ENCODE measurements at regions not wholly inside any gene's neighbourhood (a gene's known extent, or its start where the extent isn't known, plus 50 kb on each side); places are given as distances from the start of the nearest gene placed in this dataset.

- Histone ChIP-seq H3K36me3 (replicated peaks in 1 of 2) (no peaks in the 10 kb centered on the region), H3K4me3 (no peak overlapping the region), H3K27ac (no peak overlapping the region), H3K27me3 (no peaks in the 10 kb centered on the region), H3K9me3 (replicated peaks in 1 of 3) (no peaks in the 10 kb centered on the region), H3K4me1 (replicated peaks in 1 of 2) (no peaks in the 10 kb centered on the region)
- intact Hi-C loops (cut with DNase I) = no loop called here
- 55 to 66% (median 62%) methylated on average over 3 to 4 of the region's 4 CpGs for WGBS, 4 donors
- no peak for DNase-seq
- no peak for TF ChIP-seq POLR2A (IDR thresholded peaks at IDR 0.05)
- TF ChIP-seq CTCF (IDR thresholded peaks at IDR 0.05) = no peak
Measured at GRCh38 chr19:31099515-31100205, 249.6 kb downstream of the TSHZ3 start.

- WGBS, 4 donors = 41 to 60% (median 43%) methylated on average over 1 to 2 of the region's 2 CpGs
- H3K4me1 ChIP-seq (replicated peaks in 1 of 2) = no peaks in the 10 kb centered on the region
- H3K9me3 ChIP-seq (replicated peaks in 1 of 3) = no peaks in the 10 kb centered on the region
- TF ChIP-seq CTCF (IDR thresholded peaks at IDR 0.05) (no peak), POLR2A (IDR thresholded peaks at IDR 0.05) (no peak)
- no peak overlapping the region for H3K4me3 ChIP-seq
- no peaks in the 10 kb centered on the region for H3K36me3 ChIP-seq (replicated peaks in 1 of 2)
- intact Hi-C loops (cut with DNase I) = no loop called here
- no peak for DNase-seq
- H3K27me3 ChIP-seq = no peaks in the 10 kb centered on the region
- H3K27ac ChIP-seq = no peak overlapping the region
Measured at GRCh38 chr19:31098836-31099235, 250.4 kb downstream of the TSHZ3 start.

GRCh38 chr19:31096935-31097545, 252.2 kb downstream of the TSHZ3 start:
- no peak for TF ChIP-seq POLR2A (IDR thresholded peaks at IDR 0.05)
- no peak for TF ChIP-seq CTCF (IDR thresholded peaks at IDR 0.05)
- H3K4me1 ChIP-seq (replicated peaks in 1 of 2) = no peaks in the 10 kb centered on the region
- H3K27me3 ChIP-seq = no peaks in the 10 kb centered on the region
- H3K4me3 ChIP-seq = no peak overlapping the region
- no peak for DNase-seq
- 59 to 75% (median 69%) methylated on average over 11 of the region's 11 CpGs for WGBS, 4 donors
- no peaks in the 10 kb centered on the region for H3K36me3 ChIP-seq (replicated peaks in 1 of 2)
- H3K9me3 ChIP-seq (replicated peaks in 1 of 3) = no peaks in the 10 kb centered on the region
- intact Hi-C loops (cut with DNase I) = no loop called here
- no peak overlapping the region for H3K27ac ChIP-seq

GRCh38 chr19:31096062-31096830, 253.0 kb downstream of the TSHZ3 start:
- Histone ChIP-seq H3K4me3 (no peak overlapping the region), H3K27me3 (no peaks in the 10 kb centered on the region), H3K27ac (no peak overlapping the region), H3K9me3 (replicated peaks in 1 of 3) (no peaks in the 10 kb centered on the region), H3K36me3 (replicated peaks in 1 of 2) (no peaks in the 10 kb centered on the region), H3K4me1 (replicated peaks in 1 of 2) (no peaks in the 10 kb centered on the region)
- no peak for DNase-seq
- intact Hi-C loops (cut with DNase I) = no loop called here
- no peak for TF ChIP-seq CTCF (IDR thresholded peaks at IDR 0.05)
- TF ChIP-seq POLR2A (IDR thresholded peaks at IDR 0.05) = no peak
- 79 to 89% (median 85%) methylated on average over 18 to 22 of the region's 22 CpGs for WGBS, 4 donors

Measured in adrenal gland (tissue), 9 donors.